Hematopoietic multipotent progenitor cell treated with erythropoietin and hydrocortisone succinate and interleukin-3 and kit ligand, for 4 days (in vitro differentiated cells): ENCODE measurements at regions not wholly inside any gene's neighbourhood (a gene's known extent, or its start where the extent isn't known, plus 50 kb on each side); places are given as distances from the start of the nearest gene placed in this dataset.

Experiments
- DNase-seq: peaks from one replicate; pipeline ENCODE4 v3.0.0-alpha.2; 2015

GRCh38 chr21:38980416-38981313 is 174.9 kb downstream of the ETS2 start:
- peak; percentile 88 for DNase-seq

GRCh38 chr21:38979271-38980121 is 173.8 kb downstream of the ETS2 start:
- peak; percentile 78 for DNase-seq

GRCh38 chr21:38976900-38977299 is 171.2 kb downstream of the ETS2 start:
- no peak for DNase-seq

GRCh38 chr21:38973552-38973951 is 167.8 kb downstream of the ETS2 start:
- DNase-seq, result no peak

- DNase-seq, result no peak
Measured at GRCh38 chr21:38972078-38972477, 166.3 kb downstream of the ETS2 start.

- no peak for DNase-seq
Measured at GRCh38 chr21:38970765-38971164, 165.0 kb downstream of the ETS2 start.

- DNase-seq, result peak; percentile 79
Measured at GRCh38 chr21:38968887-38969543, 163.3 kb downstream of the ETS2 start.

GRCh38 chr21:38965910-38966504 is 160.3 kb downstream of the ETS2 start:
- DNase-seq, result no peak

- no peak for DNase-seq
Measured at GRCh38 chr21:38965241-38965640, 159.5 kb downstream of the ETS2 start.

- no peak for DNase-seq
Measured at GRCh38 chr21:38963006-38963405, 157.3 kb downstream of the ETS2 start.

- no peak for DNase-seq
Measured at GRCh38 chr21:38960251-38960650, 154.5 kb downstream of the ETS2 start.

- DNase-seq, result no peak
Measured at GRCh38 chr21:38959692-38960061, 153.9 kb downstream of the ETS2 start.

- DNase-seq, result peak; percentile 89
Measured at GRCh38 chr21:38958940-38959691, 153.4 kb downstream of the ETS2 start.

GRCh38 chr21:38958323-38958705 is 152.6 kb downstream of the ETS2 start:
- DNase-seq, result no peak

- no peak for DNase-seq
Measured at GRCh38 chr21:38957575-38958322, 152.0 kb downstream of the ETS2 start.

- peak; percentile 33 for DNase-seq
Measured at GRCh38 chr21:38956856-38957571, 151.3 kb downstream of the ETS2 start.

GRCh38 chr21:38956521-38956855 is 150.8 kb downstream of the ETS2 start:
- DNase-seq, result no peak

GRCh38 chr21:38956007-38956406 is 150.3 kb downstream of the ETS2 start:
- DNase-seq, result no peak

GRCh38 chr21:38955495-38955894 is 149.8 kb downstream of the ETS2 start:
- no peak for DNase-seq

GRCh38 chr21:38954588-38955004 is 148.9 kb downstream of the ETS2 start:
- DNase-seq, result no peak

- DNase-seq, result no peak
Measured at GRCh38 chr21:38953516-38953915, 147.8 kb downstream of the ETS2 start.
